GM12878 (cell line): ENCODE measurements at regions not wholly inside any gene's neighbourhood (a gene's known extent, or its start where the extent isn't known, plus 50 kb on each side); places are given as distances from the start of the nearest gene placed in this dataset.
A peak's percentile ranks its signal among the peaks of the same experiment; 100 is the strongest.

Experiments used
- ATF3 ChIP-seq: IDR thresholded peaks from 2 replicates; pipeline ENCODE4 v1.6.1; 2011; ENCODE audit warnings: low read depth, mild to moderate bottlenecking, low read length, moderate library complexity, borderline replicate concordance; ENCODE audit errors: extremely low read depth
- CEBPB ChIP-seq, 2 experiments: fragments of 150-350 bp in 1 of 2; IDR thresholded peaks; 2 replicates each; pipeline ENCODE4 v1.6.1; 2012 to 2014; ENCODE audit warnings: low read depth in 2 of 2, low read length in 2 of 2, borderline replicate concordance in 1 of 2, inconsistent platforms in 1 of 2
- ETV6 ChIP-seq, 2 experiments: fragments of 450-650 bp in 1 of 2; IDR thresholded peaks in 1 of 2; conservative IDR thresholded peaks in 1 of 2; 2 replicates each; pipeline ENCODE4 v1.6.1; 2014; ENCODE audit warnings: antibody characterized with exemption in 1 of 2, borderline replicate concordance in 1 of 2, low read depth in 1 of 2, mild to moderate bottlenecking in 1 of 2, moderate library complexity in 1 of 2
- NFXL1 ChIP-seq: fragments of 450-650 bp; IDR thresholded peaks from 2 replicates; pipeline ENCODE4 v1.6.1; 2017; ENCODE audit warnings: antibody characterized with exemption, mild to moderate bottlenecking, borderline replicate concordance
- NFYB ChIP-seq: IDR thresholded peaks from 2 replicates; pipeline ENCODE4 v1.6.1; 2011; ENCODE audit warnings: low read depth, mild to moderate bottlenecking, low read length, improper control_type of control experiment, moderate library complexity; ENCODE audit not compliant: insufficient read depth
- RAD51 ChIP-seq: fragments of 450-650 bp; IDR thresholded peaks from 2 replicates; pipeline ENCODE4 v1.6.1; 2016; ENCODE audit warnings: moderate library complexity, mild to moderate bottlenecking, inconsistent platforms
- RUNX3 ChIP-seq: IDR thresholded peaks from 2 replicates; pipeline ENCODE4 v1.6.1; 2012; ENCODE audit warnings: low read length, inconsistent platforms
- SMAD5 ChIP-seq: IDR thresholded peaks from 2 replicates; pipeline ENCODE4 v1.6.1; 2016; ENCODE audit warnings: antibody characterized with exemption, low read depth
- TCF3 ChIP-seq: IDR thresholded peaks from 2 replicates; pipeline ENCODE4 v1.6.1; 2012; ENCODE audit warnings: low read depth, mild to moderate bottlenecking, low read length, borderline replicate concordance; ENCODE audit not compliant: insufficient read depth
- ZNF592 ChIP-seq: fragments of 450-650 bp; IDR thresholded peaks from 2 replicates; pipeline ENCODE4 v1.6.1; 2017; ENCODE audit warnings: mild to moderate bottlenecking, moderate library complexity

GRCh38 chr11:47917599-47918369 is 62.6 kb upstream of the PTPRJ start (continued):
- TF ChIP-seq ZNF592: no peak
- TF ChIP-seq NFYB: peak; percentile 47; the same call in 1 of the 2 replicates
- TF ChIP-seq NFXL1: no peak
- no peak for TF ChIP-seq ETV6 (conservative IDR thresholded peaks at IDR 0.05 in 1 of 2, IDR thresholded peaks at IDR 0.05 in 1 of 2; ENCODE audit: borderline replicate concordance in 1 of 2, low read depth in 1 of 2)
- TF ChIP-seq SMAD5: no peak
- TF ChIP-seq TCF3: 0 out of 2 replicates have a peak, but pooled peaks have one; percentile 33
- peak; percentile 61; the same call in 1 of the 2 replicates for TF ChIP-seq RAD51
- peak; percentile 65 for TF ChIP-seq RUNX3
- peak; percentile 61; the same call in 1 of the 2 replicates for TF ChIP-seq ATF3
- TF ChIP-seq CEBPB (IDR thresholded peaks at IDR 0.05; ENCODE audit: borderline replicate concordance in 1 of 2, low read depth in 2 of 2, low read length in 2 of 2): no peak
